Ishikawa (cell line): ENCODE measurements at regions not wholly inside any gene's neighbourhood (a gene's known extent, or its start where the extent isn't known, plus 50 kb on each side); places are given as distances from the start of the nearest gene placed in this dataset.

Source experiments
- TF ChIP-seq, protein P1 (sequence below): IDR thresholded peaks from 2 replicates; pipeline ENCODE4 v1.6.1; 2012
- TF ChIP-seq, protein P2 (sequence below): IDR thresholded peaks from 2 replicates; pipeline ENCODE4 v1.6.1; 2012; ENCODE audit warnings: low read depth, mild to moderate bottlenecking

DNA sequence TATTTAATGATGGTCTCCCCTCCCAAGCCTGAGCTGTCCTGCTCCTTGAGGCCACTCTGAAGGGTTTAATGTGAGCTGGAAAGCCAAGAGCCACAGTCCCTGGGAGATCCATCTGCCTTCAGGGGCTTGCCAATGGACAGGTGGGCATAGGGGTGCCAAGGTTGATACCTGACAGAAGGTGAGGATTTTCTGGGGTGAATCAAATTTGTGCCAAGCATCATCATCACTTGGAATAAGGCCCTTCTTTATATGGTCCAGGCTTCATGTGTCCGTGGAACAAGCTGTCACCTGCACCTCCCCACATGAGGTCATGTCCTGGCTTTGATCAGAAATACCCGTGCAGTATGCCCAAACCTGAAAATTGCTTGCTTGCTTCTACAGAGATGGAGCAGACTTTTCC is 71.9 kb upstream of the CTNNB1 start:
- TF ChIP-seq, protein P1, sequence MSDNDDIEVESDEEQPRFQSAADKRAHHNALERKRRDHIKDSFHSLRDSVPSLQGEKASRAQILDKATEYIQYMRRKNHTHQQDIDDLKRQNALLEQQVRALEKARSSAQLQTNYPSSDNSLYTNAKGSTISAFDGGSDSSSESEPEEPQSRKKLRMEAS = no peak
- TF ChIP-seq, protein P2, sequence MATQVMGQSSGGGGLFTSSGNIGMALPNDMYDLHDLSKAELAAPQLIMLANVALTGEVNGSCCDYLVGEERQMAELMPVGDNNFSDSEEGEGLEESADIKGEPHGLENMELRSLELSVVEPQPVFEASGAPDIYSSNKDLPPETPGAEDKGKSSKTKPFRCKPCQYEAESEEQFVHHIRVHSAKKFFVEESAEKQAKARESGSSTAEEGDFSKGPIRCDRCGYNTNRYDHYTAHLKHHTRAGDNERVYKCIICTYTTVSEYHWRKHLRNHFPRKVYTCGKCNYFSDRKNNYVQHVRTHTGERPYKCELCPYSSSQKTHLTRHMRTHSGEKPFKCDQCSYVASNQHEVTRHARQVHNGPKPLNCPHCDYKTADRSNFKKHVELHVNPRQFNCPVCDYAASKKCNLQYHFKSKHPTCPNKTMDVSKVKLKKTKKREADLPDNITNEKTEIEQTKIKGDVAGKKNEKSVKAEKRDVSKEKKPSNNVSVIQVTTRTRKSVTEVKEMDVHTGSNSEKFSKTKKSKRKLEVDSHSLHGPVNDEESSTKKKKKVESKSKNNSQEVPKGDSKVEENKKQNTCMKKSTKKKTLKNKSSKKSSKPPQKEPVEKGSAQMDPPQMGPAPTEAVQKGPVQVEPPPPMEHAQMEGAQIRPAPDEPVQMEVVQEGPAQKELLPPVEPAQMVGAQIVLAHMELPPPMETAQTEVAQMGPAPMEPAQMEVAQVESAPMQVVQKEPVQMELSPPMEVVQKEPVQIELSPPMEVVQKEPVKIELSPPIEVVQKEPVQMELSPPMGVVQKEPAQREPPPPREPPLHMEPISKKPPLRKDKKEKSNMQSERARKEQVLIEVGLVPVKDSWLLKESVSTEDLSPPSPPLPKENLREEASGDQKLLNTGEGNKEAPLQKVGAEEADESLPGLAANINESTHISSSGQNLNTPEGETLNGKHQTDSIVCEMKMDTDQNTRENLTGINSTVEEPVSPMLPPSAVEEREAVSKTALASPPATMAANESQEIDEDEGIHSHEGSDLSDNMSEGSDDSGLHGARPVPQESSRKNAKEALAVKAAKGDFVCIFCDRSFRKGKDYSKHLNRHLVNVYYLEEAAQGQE = no peak
